GM19463 (cell line): ENCODE measurements at regions not wholly inside any gene's neighbourhood (a gene's known extent, or its start where the extent isn't known, plus 50 kb on each side); places are given as distances from the start of the nearest gene placed in this dataset.
"Not testable (repeated sequence)": the region's sequence is repeated elsewhere in the genome, so short reads cannot be mapped to it uniquely, and the experiment has no call there.

Experiments used
- ATAC-seq: cut with Tn5 transposase; IDR thresholded peaks from one replicate; pipeline ENCODE4 v1.9.1; 2021; ENCODE audit warnings: mild to moderate bottlenecking, moderate library complexity; ENCODE audit not compliant: unreplicated experiment

DNA sequence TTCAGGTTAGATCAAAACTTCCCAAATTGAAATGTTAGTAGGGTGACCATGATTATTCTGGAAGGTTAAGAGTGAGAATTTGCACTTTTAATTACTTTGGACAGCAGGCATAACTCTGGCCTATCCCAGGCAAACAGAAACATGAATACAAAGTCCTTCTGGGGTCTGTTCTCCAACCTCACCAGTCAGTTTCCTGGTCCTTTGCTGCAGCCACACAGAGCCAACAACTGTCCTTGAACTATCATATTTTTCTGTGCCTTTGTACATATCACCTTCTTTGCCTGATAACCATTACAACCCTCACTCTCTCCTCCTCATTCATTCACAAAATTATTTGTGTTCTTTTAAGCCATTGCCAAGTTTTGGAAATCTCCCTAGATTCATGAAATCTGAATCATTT lies 126.0 kb upstream of the GBE1 start:
- ATAC-seq: no peak

DNA sequence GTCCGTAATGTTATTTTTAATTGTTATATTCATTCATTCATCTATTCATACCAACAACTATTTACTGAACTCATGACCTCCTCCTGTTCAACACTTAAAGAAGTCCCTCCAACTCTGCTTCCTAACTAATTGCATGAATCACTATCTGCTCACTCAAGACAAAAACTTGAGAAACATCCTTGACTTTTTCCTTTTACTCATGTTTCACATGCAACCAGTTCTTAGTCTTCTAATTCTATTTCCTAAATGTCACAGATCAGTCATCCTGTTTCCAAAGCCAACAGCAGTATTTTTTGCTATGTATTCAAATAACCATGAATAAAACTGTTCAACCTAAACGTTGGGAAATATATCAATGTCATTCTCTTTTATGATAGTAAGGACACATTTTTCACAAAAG lies 124.6 kb upstream of the GBE1 start:
- no peak for ATAC-seq

DNA sequence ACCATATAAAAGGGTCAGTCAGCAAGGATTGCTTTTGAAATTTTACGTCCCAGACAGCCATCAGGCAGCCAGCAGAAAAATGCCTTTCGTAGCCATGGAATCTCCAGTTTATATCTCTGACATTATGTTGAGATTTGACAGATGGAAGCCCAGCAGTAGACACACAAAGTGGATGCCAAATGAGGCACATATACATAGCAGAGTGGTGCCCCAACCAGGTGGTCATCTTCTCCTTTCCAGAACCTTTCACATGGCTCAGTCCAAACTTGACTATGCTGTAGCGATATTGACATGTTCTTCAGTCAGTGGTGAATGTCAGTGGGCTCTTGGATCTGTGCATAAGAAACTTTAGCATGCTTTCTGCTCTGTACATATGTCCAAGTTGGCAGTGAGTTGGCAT lies 123.3 kb upstream of the GBE1 start:
- ATAC-seq: no peak

DNA sequence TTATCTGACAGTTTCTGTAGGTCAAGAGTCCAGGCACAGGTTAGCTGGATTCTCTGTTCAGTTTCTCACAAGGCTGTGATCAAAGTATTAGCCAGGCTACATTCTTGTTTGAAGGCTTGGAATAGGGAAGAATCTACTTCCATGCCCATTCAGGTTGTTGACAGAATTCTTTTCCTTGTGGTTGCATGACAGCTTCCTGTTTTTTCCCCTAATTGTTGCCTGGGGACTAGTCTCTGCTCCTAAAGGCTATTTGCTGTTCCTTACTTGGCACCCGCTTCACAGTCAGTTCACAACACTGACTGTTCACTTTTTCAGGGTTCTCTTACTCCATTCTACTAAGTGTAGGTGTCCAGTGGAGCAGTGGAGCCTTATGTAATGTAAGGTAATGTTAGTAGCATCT lies 115.4 kb upstream of the GBE1 start:
- ATAC-seq: no peak

- no peak for ATAC-seq
Measured at GRCh38 chr3:81874738-81875137, 113.3 kb upstream of the GBE1 start.

DNA sequence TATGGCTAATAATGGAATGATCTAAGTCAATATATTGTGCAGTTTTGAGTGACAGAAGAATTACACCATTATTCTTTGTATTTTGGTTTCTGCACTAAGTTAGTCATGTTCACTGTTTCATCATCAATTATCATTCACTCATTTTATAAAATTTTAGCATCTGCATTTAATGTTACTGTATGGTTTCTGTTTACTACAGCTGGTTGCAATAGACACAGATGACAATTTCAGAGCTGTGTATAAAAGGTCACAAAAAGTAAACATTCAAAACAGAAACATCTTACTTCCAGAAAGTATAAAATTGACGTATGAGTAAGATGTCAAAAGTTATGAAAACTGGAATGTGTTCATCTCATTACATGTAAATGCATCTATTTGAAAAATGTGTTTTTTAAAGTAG lies 111.1 kb upstream of the GBE1 start:
- ATAC-seq: no peak

DNA sequence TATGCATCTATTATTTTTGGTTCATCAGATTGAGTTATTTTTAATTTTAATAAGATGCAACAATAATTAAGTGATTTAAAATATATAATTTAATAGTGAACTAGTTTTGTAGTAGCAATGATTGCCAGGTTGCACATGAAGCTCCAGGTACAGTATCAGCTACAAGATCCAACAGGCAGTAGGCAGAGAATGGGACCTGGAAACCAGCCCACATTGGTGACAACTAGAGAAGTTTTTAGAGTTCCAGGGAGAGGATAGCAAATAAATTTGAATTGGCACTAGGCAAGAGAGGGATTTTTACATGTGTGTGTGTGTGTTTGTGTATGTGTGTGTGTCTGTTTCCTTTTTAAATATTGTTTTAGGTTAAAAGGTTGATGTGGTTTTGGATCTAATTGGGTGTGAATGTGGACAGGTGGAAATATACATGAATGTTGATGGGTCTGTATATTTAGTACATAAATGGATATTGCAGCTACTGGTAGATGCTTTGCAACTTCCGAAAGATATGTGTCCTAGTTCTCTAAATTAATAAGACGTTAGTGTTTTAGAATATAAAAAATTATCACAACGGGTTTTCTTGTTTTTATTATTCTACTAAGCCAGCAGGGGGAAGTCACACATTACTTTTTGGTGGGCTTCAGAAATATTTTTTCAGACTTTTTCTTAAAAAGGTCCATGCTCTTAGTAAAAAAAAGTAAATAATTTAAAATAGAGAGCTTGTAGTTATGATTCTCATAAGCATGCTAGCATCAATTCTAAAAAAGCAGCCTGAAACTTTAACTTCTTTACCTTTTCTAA lies 110.1 kb upstream of the GBE1 start:
- ATAC-seq: no peak

- no peak for ATAC-seq
Measured at GRCh38 chr3:81869382-81869781, 107.9 kb upstream of the GBE1 start.

- ATAC-seq: no peak
Measured at GRCh38 chr3:81868597-81868996, 107.2 kb upstream of the GBE1 start.

- ATAC-seq: no peak
Measured at GRCh38 chr3:81867875-81868274, 106.4 kb upstream of the GBE1 start.

GRCh38 chr3:81865164-81865563 lies 103.7 kb upstream of the GBE1 start:
- not testable (repeated sequence) for ATAC-seq

DNA sequence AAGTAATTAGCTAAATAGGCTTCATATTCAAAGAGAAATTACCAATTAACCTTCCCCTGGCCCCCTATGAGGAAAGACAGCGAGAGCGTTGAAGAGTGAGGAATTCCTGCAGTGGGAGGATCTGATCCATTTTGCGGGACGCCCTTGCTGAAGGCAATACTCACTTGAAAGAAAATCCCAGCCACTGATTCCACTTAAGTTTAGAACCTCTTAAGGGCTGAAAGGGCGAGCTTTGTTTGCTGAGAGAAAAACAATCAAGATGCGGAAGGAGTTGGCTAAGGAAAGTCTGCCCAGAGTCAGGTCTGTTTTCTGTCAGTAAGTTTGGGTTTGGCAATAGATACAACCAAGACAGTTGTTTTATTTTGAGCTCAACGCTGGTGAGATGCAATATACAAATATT lies 102.8 kb upstream of the GBE1 start:
- no peak for ATAC-seq

DNA sequence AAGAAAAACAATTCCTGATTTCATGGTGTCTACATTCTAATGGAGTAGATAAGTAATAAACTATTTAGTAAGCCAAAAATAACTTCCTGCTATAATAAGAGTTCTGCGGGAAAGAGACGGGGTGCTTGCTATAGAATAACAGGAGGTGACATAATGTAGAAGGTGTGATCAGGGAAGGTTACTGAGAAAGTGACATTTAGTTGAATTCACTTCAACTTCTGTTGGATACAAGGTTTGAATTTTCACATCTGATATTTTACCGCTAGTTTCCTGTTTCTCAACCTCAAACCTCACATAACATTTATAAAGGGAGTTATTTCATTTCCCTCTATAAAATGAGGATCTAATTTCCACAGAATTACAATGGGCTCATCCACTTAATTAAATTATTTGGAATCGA lies 102.3 kb upstream of the GBE1 start:
- no peak for ATAC-seq

- no peak for ATAC-seq
Measured at GRCh38 chr3:81861593-81861992, 100.1 kb upstream of the GBE1 start.

- no peak for ATAC-seq
Measured at GRCh38 chr3:81859524-81859923, 98.1 kb upstream of the GBE1 start.

GRCh38 chr3:81853431-81853830 lies 92.0 kb upstream of the GBE1 start:
- no peak for ATAC-seq

GRCh38 chr3:81851176-81851575 lies 89.7 kb upstream of the GBE1 start:
- no peak for ATAC-seq

DNA sequence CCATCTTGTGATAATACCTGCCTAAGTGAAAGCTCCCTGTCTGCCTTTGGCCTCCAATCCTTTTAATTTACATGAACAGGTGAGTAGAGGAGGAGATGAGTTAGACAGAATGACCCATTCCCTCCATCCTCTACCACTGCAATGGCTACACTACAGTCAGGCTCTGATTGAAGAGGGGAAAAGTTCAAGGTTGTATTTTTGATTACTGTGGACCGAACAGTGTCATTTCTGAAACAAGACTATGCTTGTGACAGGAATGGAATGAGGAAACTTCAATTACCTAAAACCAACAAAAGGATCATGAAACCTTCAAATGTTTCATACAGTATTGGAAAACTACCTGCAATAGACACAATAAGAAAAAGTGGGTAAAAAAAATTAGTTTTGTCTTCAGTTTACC lies 85.5 kb upstream of the GBE1 start:
- no peak for ATAC-seq

DNA sequence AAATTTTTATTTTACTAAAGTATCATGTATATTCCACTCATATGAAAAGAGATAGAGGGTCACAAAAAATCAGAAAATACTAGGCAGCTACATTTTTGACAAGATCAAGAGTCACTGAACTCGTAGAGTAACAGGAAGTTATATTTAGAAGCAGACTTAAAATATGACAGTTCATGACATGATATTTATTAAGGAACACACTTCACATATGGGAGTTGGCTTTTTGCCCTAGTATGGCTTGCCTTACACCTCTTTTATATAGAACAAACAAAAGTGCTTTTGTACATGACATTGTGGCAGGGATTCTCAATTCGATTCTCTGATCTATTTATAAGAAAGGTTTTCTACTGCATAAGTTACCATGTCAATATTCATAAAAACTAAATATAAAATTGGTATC lies 80.1 kb upstream of the GBE1 start:
- ATAC-seq: no peak

GRCh38 chr3:81839504-81840094 lies 78.2 kb upstream of the GBE1 start:
- ATAC-seq: no peak

- ATAC-seq: no peak
Measured at GRCh38 chr3:81838457-81838856, 77.0 kb upstream of the GBE1 start.

DNA sequence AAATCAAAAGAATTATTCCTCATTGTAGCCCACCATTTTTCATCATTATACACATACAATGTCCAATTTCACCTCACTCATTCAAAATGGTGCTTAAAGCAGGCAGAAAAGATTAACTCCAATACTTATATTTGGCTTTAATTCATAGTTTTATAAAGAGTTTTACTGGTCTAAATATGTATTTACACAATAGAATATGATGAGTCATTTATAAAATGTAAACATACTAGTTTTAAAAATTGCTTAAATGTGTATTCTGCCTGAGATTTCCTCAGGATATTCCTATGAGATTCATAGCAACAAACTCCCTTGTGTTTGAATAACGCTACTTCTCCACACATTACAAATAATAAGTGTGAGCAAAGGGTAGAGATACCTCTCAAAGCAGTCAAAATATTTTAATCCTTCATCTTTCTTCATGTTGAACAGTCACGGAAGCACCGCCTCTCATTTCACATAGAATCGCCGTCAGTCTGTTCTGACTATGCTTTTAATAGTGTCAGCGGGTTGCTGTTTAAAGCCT lies 75.7 kb upstream of the GBE1 start:
- ATAC-seq: no peak

DNA sequence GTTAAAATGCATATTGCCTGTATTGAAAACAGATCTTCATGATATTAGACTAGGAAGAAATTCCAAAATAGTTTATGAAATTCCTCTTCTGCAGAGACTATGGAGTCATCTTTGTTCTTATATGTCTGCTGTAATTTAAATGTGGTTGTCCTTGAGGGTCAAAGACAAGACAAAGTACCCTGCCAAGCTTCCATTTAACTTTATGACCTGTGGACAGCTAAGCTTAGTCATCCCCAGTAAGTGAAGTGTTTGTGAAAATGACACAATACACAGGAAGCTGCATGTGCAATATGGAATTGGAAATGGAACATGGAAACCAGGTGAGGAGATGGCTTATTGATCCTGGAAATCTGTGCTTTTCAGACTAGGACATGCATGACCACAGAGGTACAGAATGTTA lies 68.5 kb upstream of the GBE1 start:
- no peak for ATAC-seq
